ENCODE measurements at regions not wholly inside any gene's neighbourhood (a gene's known extent, or its start where the extent isn't known, plus 50 kb on each side); places are given as distances from the start of the nearest gene placed in this dataset.
"Not testable (repeated sequence)": the region's sequence is repeated elsewhere in the genome, so short reads cannot be mapped to it uniquely, and the experiment has no call there.

DNA sequence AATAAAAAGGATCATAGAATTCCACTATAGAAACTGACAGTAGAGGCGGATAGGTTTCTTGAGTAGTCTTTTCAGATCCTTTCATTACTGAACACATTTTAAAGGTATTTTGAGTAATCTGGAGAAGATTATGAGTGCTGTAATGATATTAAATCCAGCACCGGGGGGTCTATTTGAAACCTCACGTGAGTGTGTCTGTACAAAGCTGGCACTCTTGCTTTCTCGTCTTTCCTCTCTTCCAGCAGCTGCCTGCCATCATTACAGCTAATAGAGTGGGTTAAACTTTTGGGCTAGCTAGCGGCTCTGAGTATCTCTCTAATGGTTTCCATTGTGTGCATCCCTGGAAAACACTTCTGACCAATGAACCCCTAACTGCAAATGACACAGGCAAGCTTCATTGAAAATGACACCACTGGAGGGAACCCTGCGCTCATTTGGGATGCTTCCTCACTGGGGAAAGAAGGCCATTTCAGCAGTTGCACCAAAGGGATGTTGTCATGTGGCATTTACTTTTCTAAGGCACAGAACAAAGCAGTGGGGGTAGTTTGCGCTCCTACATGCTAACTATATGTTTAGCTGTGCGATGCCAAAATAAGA, 101.0 kb downstream of the HRH4 start:
- DNase-seq (ENCODE audit: low read depth in 2 of 2): no peak

DNA sequence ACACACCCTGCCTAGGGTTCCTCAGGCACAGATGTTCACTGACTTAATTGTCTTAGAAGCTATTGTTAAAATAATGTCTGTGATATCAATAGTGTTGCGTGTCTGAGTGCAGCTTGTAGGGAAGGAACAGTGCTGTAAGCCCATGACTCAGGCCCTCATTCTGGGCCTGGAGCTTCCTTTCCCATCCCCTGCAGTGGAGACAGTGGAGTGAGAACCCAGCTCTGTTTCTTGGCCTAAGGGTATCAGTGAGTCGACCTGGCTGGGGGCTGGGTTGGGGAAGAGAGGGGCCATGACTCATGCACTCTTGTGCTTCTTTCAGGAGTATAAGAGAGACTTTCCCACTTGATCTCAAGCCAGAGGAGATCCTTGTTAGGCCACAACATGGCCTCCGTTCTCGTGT, 106.8 kb downstream of the HRH4 start:
- no peak for DNase-seq (ENCODE audit: low read depth in 2 of 2)

DNA sequence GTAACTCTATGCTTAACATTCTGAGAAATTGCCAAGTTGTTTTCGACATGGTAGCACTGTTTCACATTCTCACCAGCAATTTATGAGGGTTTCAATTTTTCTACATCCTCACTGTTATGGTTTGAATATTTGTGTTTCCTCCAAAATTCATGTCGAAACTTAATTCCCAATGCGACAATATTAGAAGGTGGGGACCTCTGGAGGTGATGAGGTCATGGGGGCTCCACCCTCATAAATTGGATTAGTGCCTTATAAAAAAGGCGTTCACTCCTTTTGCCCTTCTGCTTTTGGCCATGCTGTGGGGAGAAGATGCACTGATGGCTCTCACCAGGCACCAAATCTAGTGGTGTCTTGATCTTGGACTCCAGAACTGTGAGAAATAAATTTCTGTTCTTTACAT, 110.3 kb downstream of the HRH4 start:
- DNase-seq (ENCODE audit: low read depth in 2 of 2): no peak

DNA sequence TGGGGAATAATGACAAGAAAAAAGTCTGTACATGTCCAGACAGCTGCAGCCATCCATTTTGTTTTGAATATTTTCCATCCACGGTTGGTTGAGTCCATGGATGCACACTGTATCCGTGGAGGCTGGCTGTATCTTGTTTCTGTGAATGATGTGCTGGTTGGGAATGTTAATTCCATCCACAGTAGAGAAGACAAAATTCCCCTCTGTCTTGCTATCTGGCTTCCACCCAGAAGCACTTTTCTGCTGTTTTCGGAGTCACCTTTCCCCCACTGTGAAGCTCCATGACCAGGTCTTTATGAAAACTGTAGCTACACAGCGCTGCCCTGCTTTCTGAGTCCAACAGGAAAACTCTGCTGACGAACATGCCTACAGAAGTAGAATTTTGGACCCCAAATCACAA, 122.3 kb downstream of the HRH4 start:
- no peak for DNase-seq (ENCODE audit: low read depth in 2 of 2)

DNA sequence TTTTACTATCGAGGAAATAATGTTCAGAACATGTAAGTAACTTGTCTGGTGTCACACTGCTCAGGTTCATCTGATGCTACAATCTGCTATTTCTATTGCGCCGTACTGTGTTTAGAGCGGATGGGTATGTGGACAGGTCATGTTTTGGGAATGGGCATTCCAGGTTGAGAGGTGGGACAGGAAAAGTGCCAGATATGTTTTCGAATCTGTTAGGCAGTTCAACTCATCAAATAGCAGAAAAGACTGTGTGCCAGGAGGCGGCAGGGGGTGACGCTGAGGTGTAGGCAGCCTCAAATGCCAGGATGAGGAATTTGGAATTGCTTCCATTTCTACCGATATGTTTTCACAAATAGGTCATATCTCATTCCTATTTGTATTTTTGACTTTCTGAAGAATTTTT, 123.8 kb downstream of the HRH4 start:
- DNase-seq (ENCODE audit: low read depth in 2 of 2): no peak

DNA sequence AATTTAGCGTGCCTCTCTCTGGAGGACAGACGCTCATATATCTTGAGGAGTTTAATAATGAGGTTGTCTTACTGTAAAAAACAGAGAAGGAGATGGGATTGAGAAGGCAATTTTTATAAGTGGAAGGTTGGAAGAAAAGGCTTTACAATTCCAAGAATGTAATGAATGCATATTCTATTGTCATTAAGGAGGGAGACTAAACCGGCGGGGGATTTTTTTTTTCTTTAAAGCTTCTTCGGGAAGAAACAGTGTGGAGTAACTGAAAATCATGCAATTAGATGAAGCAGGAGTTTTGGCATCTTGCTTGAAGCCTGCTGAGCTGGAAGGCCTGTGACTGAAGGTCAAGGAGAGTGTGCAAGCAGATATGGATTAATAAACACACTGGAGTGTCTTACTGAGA, 124.4 kb downstream of the HRH4 start:
- DNase-seq (ENCODE audit: low read depth in 2 of 2): no peak

DNA sequence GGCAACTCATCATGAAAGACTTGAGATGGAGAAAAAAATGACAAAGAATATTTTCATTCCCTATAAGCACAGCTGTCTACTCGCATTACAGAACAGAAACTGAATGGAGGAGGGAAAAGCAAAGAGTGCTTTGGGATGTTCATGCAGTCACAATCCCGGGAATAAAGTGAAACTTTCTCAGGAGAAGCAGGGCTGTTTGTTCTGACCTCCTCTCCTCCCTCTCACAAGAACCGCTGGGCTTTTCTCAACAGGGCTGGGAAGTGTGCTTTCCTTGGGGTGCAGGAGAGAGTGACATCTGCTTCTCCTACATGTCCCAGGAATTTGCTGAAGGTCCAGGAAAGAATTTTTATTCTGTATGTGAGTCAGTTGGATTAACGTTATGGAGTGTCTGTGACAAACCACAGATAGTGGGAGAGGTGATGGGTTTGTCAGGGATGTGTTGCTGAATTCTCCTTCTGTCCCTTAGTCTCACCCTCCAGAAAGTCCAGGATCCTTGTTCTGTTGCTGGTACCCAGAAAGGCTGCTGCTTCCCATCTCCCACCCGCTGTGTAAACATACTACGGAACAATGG, 125.6 kb downstream of the HRH4 start:
- DNase-seq (ENCODE audit: low read depth in 2 of 2): no peak

DNA sequence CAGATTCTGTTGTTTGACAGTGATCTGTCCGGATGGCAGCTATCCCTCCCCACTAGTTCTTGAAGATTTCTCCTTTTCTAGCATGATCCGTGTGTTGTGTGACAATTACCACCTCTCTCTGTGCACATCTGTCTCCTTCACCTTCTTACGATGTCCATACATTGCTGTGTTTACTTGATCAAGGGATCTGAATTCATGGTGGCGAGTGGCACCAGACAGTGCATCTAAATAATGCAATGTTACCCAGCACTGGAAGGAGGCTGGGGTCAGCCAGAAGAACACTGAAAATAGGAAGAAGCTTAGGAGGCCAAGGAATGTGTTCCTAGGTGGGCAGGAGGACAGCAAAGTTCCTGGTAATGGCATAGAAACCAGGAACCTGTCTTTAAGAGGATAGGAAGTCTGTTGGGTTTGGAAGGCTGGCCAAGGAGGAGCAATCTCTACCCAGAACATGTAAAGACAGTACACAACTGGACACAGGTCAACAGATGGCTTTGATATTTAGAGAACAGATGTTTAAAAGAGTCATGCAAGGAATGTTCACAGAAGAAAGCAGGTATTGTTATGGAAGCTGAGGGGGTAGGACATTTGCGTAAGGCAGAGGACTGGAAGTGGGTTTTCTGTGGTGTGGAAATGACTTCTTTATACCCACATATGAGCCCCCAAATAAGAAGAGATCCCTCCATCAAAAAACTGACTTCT, 126.4 kb downstream of the HRH4 start:
- DNase-seq (ENCODE audit: low read depth in 2 of 2): no peak

DNA sequence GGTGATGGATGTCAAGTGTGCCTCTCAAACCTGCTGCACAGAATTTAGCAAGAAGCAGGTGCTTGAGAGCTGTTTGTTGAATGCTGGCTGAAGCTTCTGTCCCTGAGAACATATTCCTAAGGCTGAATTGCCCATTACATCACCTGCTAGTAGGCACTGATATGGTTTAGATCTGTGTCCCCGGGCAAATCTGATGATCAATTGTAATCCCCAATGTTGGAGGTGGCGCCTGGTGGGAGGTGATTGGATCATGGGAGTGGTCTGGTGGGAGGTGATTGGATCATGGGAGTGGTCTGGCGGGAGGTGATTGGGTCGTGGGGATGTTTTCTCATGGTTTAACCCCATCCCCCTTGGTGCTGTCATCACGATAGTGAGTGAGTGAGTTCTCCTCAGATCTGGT, 128.0 kb downstream of the HRH4 start:
- no peak for DNase-seq (ENCODE audit: low read depth in 2 of 2)

DNA sequence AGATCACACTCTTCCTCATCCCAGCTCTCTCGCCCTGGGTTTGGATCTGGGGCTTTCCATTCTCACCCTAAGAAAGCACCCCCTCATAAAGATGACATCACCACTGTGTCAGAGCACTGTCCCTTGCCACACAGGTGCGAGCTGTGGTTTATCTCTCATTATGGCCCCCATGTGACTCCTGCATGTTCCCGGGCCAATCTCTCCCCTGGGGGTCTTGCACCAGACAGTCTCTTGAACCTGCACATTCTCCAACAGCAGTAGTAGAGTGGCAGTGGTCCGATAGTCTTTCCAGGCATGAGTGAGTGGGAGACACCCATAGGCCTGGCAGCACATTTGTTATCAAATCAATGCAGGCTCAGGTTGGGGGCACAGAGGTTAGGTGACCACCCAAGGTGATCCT, 130.5 kb downstream of the HRH4 start:
- DNase-seq (ENCODE audit: low read depth in 2 of 2): no peak

DNA sequence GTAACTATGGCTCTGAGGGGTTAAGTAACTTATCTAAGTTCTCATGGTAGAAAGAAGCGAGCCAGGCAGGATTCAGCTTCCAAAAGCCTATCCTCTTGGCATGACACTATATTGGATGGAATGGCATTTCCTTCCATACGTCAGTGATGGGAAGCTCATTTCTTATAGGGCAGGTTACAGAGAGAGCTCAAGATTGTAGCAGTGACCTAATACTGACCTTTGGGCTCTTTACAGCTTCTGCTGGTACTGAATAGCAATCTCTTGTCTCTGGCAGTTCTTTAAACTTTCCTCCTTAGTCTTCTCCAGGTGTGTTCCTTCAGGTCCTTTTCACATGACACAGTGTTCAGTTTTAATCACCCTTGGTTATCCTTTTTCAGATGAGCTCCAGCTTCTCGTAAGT, 133.0 kb downstream of the HRH4 start:
- DNase-seq (ENCODE audit: low read depth in 2 of 2): no peak

DNA sequence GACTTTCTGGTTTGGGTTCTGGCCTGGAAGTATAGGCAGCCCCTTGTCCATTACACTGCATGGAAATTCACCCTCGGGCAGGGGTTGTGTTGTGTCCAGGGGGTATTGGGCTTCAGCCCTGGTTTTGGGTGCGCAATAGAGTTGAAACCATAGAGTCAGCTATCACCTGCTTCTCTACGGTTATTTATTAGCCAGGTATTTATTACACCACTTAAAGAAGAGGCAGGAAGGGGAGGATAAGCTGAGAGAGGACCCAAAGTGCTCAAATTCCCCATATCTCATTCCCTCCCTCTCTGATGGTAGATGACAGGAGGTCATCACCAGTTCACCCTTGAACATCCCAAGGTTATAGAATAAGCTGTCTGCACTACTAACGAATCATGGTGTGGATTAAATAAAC, 133.4 kb downstream of the HRH4 start:
- DNase-seq (ENCODE audit: low read depth in 2 of 2): no peak

DNA sequence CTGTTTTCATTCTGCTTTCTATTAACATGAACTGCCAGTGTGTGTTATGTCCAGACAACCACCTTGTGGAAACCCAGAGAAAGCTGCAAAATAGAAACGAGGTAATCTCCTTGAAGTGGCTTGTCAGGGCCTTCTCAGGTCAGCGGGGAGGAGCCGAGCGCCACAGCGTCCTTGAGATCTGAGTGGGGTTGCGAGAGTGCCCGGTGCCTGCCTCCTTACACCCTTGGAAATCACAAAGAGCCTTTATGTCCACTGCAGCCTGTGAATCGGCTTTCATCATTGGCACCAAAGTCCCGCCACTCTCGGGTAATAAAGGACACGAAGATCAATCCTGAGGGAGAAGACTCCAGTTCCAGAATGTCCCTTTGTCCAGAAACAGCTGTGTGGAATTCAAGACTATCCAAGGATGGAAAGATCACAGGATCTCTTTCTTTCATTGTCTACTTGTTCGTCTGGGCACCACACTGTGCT, 135.2 kb downstream of the HRH4 start:
- DNase-seq (ENCODE audit: low read depth in 2 of 2): no peak

DNA sequence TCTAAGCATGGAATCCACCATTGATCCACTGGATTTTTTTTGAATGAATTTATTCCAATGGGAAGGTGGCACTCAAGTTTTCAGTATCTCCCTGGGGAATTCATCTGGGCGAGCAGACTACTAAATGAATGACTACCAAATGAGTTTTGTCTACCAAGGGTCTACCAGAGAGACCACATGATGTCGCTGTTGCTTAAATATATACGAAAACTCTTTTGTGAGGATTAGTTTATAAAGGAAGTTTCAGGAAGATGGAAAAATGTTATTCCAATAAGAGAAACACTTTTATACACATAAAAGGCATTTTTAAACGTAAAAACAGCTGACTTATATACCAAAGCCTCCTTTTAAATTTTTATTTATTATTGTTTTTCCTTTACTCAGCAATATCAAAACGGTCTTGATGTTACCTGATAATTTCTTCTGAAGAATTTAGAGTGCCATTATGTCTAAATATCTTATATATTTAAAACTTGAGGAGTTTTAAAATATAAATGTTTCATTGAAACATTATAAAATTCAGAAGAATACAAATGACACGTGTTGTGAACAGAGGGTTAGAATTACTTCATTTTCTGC, 139.7 kb downstream of the HRH4 start:
- no peak for DNase-seq (ENCODE audit: low read depth in 2 of 2)

DNA sequence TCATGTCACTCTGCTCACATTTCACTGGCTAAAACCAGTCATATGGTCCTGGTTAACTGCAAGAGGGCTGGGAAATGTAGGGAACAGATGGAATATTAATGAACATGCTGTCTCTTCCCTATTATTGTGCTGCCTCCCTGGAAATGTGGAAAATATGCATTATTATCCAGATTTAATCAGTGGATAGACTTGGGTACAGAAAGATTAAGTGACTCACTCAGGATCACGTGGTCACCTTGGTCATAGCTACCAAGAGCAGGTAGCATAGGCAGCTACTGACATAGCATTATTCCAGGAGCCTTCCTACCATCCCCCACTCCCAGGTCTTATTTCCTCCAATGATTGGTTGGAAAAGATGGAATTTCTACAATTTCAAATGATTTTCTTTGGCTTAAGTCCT, 141.1 kb downstream of the HRH4 start:
- no peak for DNase-seq (ENCODE audit: low read depth in 2 of 2)

DNA sequence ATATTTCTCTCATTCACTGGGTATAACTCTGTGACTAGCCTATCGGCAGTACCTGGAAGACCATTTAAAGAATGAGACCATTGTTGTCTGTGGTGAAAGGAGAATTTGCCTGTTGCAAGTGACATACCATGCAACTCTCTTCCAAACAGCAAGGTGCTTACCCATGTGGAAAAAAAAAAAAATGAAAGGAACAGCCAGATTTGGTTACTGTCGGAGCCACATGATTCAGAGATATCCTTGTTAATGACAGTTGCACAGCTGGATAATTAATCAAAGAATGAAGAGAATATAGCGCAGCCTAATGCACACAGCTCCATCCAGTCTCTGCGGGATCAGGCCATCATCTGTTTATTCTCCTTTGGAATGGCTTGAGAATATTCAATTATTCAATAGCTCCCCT, 141.8 kb downstream of the HRH4 start:
- no peak for DNase-seq (ENCODE audit: low read depth in 2 of 2)

DNA sequence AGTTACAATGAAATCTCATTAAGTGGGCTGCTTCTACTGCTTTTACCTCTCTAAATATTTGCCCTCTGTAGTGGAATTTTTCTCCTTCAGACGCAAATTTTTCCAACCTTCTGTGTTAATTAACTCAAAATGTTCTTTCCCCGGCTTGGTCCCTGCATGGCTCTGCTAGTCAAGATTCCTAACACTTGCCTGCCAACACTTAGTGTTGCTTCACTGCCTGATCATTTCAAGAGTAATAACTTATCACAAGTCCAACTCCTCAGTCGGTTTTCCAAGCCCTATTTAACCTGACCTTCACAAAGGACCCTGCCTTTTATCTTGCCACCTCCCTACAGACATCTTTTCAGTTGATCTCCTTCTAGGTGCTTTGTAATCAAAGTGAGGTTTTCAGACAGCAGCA, 142.7 kb downstream of the HRH4 start:
- DNase-seq (ENCODE audit: low read depth in 2 of 2): no peak

DNA sequence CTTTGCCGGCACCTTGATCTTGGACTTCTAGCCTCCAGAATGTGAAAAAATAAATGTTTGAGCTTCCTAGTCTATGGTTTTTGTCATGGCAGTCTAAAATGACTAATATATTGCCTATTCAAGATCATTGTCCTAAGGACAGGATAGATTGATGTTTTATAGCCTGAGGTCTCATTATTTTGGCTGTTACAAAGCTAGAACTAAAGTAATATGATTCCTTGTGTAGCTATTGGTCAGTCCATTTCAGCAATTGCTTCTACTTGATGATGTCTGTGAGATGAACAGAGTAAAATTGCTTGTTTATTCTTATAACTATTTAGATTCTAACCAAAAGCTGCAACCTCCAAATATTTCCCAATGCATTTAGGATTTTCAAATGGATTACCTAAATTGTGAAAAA, 145.0 kb downstream of the HRH4 start:
- no peak for DNase-seq (ENCODE audit: low read depth in 2 of 2)

DNA sequence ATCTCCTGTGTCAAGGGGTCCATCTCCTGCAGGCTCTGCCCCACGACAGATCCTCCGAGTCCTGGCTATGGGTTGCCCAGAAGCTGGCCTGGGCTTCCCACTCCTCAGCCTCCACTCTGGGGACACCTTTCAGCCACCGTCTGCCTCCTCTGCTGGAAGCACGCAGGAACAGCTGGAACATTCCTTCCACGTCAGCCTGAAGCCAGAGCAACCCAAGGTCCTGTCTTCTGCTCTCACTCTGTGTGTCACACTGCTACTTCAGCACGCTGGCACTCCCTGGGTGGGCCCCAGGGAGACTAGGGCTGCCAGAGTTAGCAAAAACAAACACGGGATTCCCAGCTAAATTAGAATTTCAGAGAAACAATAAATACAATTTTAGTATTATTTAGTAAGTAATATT, 148.8 kb downstream of the HRH4 start:
- no peak for DNase-seq (ENCODE audit: low read depth in 2 of 2)

DNA sequence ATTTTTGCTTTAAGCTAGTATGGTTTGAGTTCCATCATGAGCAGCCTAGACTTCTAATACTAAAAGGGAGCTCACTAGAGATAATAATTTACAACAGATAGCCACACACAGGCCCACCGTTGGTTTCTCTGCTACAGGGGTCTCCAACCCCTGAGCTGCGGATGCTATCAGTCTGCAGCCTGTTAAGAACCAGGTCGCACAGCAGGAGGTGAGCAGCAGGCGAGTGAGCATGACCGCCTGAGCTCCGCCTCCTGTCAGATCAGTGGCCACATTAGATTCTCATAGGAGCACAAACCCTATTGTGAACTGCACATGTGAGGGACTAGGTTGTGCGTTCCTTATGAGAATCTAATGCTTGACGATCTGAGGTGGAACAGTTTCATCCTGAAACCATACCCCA, 150.6 kb downstream of the HRH4 start:
- no peak for DNase-seq (ENCODE audit: low read depth in 2 of 2)

DNA sequence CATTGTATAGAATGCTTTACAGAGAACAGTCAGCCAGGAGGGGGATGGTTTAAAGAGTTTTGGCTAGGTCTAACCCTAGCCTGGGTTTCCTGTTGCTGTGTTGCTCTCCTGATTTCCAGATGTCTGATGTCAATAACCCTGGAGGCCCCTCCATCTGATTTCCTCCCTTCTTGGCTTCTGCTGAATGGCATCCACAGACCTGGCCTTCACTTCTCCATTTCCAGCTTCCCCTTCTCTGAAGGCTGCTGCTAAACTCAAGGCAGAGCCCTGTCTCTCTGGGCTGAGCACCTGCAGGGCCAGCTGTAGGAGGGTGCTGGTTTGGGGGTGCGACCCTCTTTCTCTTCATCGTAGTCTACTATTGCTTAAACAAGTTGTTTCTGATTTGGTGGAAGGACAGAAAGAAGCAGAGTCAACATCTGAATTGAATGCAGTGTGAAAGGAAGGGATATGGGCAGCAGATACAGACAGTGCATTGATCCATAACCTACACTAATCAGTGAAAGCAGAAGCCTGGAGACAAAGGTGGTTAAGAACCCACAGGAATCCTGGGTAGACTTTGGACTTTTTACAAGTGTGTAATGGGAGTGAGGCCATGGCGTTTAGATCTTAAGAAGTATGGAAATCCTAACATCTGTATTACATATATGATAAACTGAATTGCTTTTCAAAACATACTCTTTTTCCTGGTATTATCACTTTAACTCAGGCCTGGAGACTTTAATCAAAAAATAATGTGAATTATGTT, 153.6 kb downstream of the HRH4 start:
- DNase-seq (ENCODE audit: low read depth in 2 of 2): no peak

DNA sequence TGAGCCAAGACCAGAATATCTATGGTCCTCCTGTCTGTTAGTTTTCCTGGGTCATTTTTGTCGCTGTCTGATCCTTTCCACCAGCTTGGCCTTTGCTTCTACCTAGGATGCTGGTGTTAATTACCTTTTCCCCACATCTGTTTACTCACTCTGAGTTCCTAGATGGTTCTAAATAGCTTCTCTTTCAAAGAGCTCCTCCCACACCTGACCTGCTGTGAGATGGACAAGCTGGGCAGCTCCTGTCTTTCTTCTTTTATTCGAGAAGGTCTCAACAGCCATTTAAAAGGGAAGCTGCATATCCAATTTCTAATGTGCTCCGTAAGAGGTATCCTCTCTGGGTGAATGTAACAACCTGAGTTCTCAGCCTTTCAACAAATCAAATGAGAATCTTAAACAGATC, 156.2 kb downstream of the HRH4 start:
- DNase-seq (ENCODE audit: low read depth in 2 of 2): no peak

DNA sequence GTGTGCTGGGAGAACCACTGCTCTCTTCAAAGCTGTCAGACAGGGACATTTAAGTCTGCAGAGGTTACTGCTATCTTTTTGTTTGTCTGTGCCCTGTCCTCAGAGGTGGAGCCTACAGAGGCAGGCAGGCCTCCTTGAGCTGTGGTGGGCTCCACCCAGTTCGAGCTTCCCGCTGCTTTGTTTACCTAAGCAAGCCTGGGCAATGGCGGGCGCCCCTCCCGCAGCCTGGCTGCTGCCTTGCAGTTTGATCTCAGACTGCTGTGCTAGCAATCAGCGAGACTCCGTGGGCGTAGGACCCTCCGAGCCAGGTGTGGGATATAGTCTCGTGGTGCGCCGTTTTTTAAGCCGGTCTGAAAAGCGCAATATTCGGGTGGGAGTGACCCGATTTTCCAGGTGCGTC, 164.0 kb downstream of the HRH4 start:
- DNase-seq (ENCODE audit: low read depth in 2 of 2): not testable (repeated sequence)
